ENCODE measurements at regions not wholly inside any gene's neighbourhood (a gene's known extent, or its start where the extent isn't known, plus 50 kb on each side); places are given as distances from the start of the nearest gene placed in this dataset.

- TF ChIP-seq RXRA (IDR thresholded peaks at IDR 0.05; ENCODE audit: borderline replicate concordance, low read depth) (no peak), NFIC (IDR thresholded peaks at IDR 0.05; ENCODE audit: borderline replicate concordance) (no peak), CTCF (IDR thresholded peaks at IDR 0.05) (no peak), GABPA (IDR thresholded peaks at IDR 0.05; ENCODE audit: low read depth) (no peak), POLR2AphosphoS5 (IDR thresholded peaks at IDR 0.05; ENCODE audit: low read depth, low read length) (no peak), IRF3 (IDR thresholded peaks at IDR 0.05; ENCODE audit: low read depth, low read length) (no peak), GATA2 (CRISPR knock-in tag; IDR thresholded peaks at IDR 0.05) (no peak), FOSL2 (IDR thresholded peaks at IDR 0.05; ENCODE audit: borderline replicate concordance, low read depth) (no peak), EP300 (IDR thresholded peaks at IDR 0.05; ENCODE audit: borderline replicate concordance in 1 of 2, low read depth in 1 of 2, low read length in 1 of 2) (no peak), MAX (IDR thresholded peaks at IDR 0.05; ENCODE audit: low read depth) (no peak), CHD2 (IDR thresholded peaks at IDR 0.05; ENCODE audit: low read length, partially characterized antibody) (no peak)
- no peaks in the 10 kb centered on the region for H3K9me3 ChIP-seq
- H3K9ac ChIP-seq, result no peak overlapping the region
- H2AFZ ChIP-seq (ENCODE audit: low read depth), result no peak overlapping the region
- no peaks in the 10 kb centered on the region for H3F3A ChIP-seq (replicated peaks; ENCODE audit: insufficient read depth)
- H3K4me3 ChIP-seq (ENCODE audit: low read depth in 2 of 2, low read length in 1 of 2), result no peak overlapping the region
- POLR2A ChIA-PET, result no interaction called here
- no peaks in the 10 kb centered on the region for H3K27me3 ChIP-seq (ENCODE audit: insufficient read depth)
- 0% methylated on average over 1 of the region's 2 CpGs for WGBS (ENCODE audit: low lambda C conversion rate)
- H3K79me2 ChIP-seq (ENCODE audit: insufficient read depth), result no peaks in the 10 kb centered on the region
- CTCF ChIA-PET, result no interaction called here
- H3K36me3 ChIP-seq (replicated peaks in 1 of 2; ENCODE audit: control insufficient read depth in 1 of 2, insufficient read depth in 2 of 2, low read length in 1 of 2), result no peaks in the 10 kb centered on the region
- no peak overlapping the region for H3K4me2 ChIP-seq
- no peak for DNase-seq
- H4K20me1 ChIP-seq (ENCODE audit: insufficient read depth), result no peaks in the 10 kb centered on the region
- H3K27ac ChIP-seq (ENCODE audit: low read depth in 2 of 2, low read length in 1 of 2), result no peak overlapping the region
- no peaks in the 10 kb centered on the region for H3K4me1 ChIP-seq (ENCODE audit: control insufficient read depth in 1 of 2, insufficient read depth in 2 of 2, low read depth in 1 of 2, low read length in 1 of 2)
- H3K9me2 ChIP-seq, result no peaks in the 10 kb centered on the region
Measured at GRCh38 chr5:99334936-99335335, 406.1 kb upstream of the CHD1 start.

- Histone ChIP-seq H3F3A (replicated peaks; ENCODE audit: insufficient read depth) (no peaks in the 10 kb centered on the region), H3K79me2 (ENCODE audit: insufficient read depth) (no peaks in the 10 kb centered on the region), H3K36me3 (replicated peaks in 1 of 2; ENCODE audit: control insufficient read depth in 1 of 2, insufficient read depth in 2 of 2, low read length in 1 of 2) (no peaks in the 10 kb centered on the region), H3K4me2 (no peak overlapping the region), H3K27ac (ENCODE audit: low read depth in 2 of 2, low read length in 1 of 2) (no peak overlapping the region), H3K9me2 (no peaks in the 10 kb centered on the region), H3K27me3 (ENCODE audit: insufficient read depth) (no peaks in the 10 kb centered on the region), H3K9me3 (no peaks in the 10 kb centered on the region), H3K4me3 (ENCODE audit: low read depth in 2 of 2, low read length in 1 of 2) (no peak overlapping the region), H2AFZ (ENCODE audit: low read depth) (no peak overlapping the region), H3K4me1 (ENCODE audit: control insufficient read depth in 1 of 2, insufficient read depth in 2 of 2, low read depth in 1 of 2, low read length in 1 of 2) (no peaks in the 10 kb centered on the region), H3K9ac (no peak overlapping the region), H4K20me1 (ENCODE audit: insufficient read depth) (no peaks in the 10 kb centered on the region)
- CTCF ChIA-PET, result no interaction called here
- POLR2A ChIA-PET, result no interaction called here
- 0% methylated on average over 1 of the region's 1 CpG for WGBS (ENCODE audit: low lambda C conversion rate)
- TF ChIP-seq MAX (IDR thresholded peaks at IDR 0.05; ENCODE audit: low read depth), result no peak
- no peak for TF ChIP-seq CHD2 (IDR thresholded peaks at IDR 0.05; ENCODE audit: low read length, partially characterized antibody)
- TF ChIP-seq ZBTB33 (IDR thresholded peaks at IDR 0.05; ENCODE audit: borderline replicate concordance, low read depth), result no peak
- no peak for TF ChIP-seq MEF2A (IDR thresholded peaks at IDR 0.05; ENCODE audit: borderline replicate concordance, low read depth)
- no peak for TF ChIP-seq SMC3 (IDR thresholded peaks at IDR 0.05; ENCODE audit: low read depth, low read length)
- TF ChIP-seq REST (IDR thresholded peaks at IDR 0.05; ENCODE audit: low read depth, low read length), result no peak
- no peak for TF ChIP-seq RCOR1 (IDR thresholded peaks at IDR 0.05; ENCODE audit: low read length)
- no peak for TF ChIP-seq FOXJ3 (CRISPR knock-in tag; IDR thresholded peaks at IDR 0.05)
- no peak for TF ChIP-seq RAD21 (IDR thresholded peaks at IDR 0.05; ENCODE audit: low read length)
- DNase-seq, result no peak
Measured at GRCh38 chr5:99331061-99331460, 402.3 kb upstream of the CHD1 start.

Data from SK-N-SH (cell line).